ENCODE measurements at regions not wholly inside any gene's neighbourhood (a gene's known extent, or its start where the extent isn't known, plus 50 kb on each side); places are given as distances from the start of the nearest gene placed in this dataset.

GRCh38 chr5:110092955-110093785 lies 403.4 kb downstream of the MAN2A1 start:
- H3K27ac ChIP-seq = no peak overlapping the region
- no peaks in the 10 kb centered on the region for H3K79me2 ChIP-seq
- H3K36me3 ChIP-seq (replicated peaks; ENCODE audit: insufficient read depth, low read depth) = no peaks in the 10 kb centered on the region
- H3K4me1 ChIP-seq (ENCODE audit: insufficient read depth) = no peaks in the 10 kb centered on the region
- no peak overlapping the region for H3K4me2 ChIP-seq
- no peaks in the 10 kb centered on the region for H4K20me1 ChIP-seq (ENCODE audit: insufficient read depth, poor library complexity, severe bottlenecking)
- H3K4me3 ChIP-seq = no peak overlapping the region
- no peaks in the 10 kb centered on the region for H3K27me3 ChIP-seq
- H2AFZ ChIP-seq = no peak overlapping the region
- no peak for DNase-seq (ENCODE audit: low spot score)
- 71% methylated on average over 4 of the region's 4 CpGs for WGBS (ENCODE audit: low lambda C conversion rate, missing lambda C conversion rate)
- no peaks in the 10 kb centered on the region for H3K9me3 ChIP-seq (ENCODE audit: low read depth)
- TF ChIP-seq EZH2phosphoT487 (IDR thresholded peaks at IDR 0.05; ENCODE audit: low read depth, severe bottlenecking, unreplicated experiment) (no peak), CTCF (IDR thresholded peaks at IDR 0.05; ENCODE audit: poor library complexity) (no peak), EZH2 (IDR thresholded peaks at IDR 0.05; ENCODE audit: borderline replicate concordance) (no peak)
- no peaks in the 10 kb centered on the region for H3K9me2 ChIP-seq (replicated peaks; ENCODE audit: insufficient read depth)

DNA sequence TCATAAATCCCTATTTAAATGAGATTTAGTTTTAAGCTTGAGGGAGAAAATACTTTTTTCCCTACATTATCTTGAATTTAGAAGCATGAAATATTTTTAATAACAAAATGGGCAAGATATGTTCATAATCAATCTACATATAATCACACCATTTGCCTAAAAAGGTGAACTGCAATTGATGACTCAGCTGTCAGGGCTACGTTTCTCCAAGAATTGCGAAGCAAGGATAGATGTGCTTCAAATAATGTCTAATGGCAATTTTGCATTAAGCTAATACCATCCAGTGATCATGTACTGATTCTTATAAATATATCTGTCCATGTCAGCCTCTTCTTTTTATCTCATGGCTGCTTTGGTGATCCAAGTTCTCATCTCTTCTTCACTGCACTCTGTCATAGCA lies 404.4 kb downstream of the MAN2A1 start:
- Histone ChIP-seq H3K27me3 (no peaks in the 10 kb centered on the region), H2AFZ (no peak overlapping the region), H3K4me2 (no peak overlapping the region), H3K9me3 (ENCODE audit: low read depth) (no peaks in the 10 kb centered on the region), H3K4me3 (no peak overlapping the region), H4K20me1 (ENCODE audit: insufficient read depth, poor library complexity, severe bottlenecking) (no peaks in the 10 kb centered on the region), H3K9me2 (replicated peaks; ENCODE audit: insufficient read depth) (no peaks in the 10 kb centered on the region), H3K79me2 (no peaks in the 10 kb centered on the region), H3K27ac (no peak overlapping the region), H3K36me3 (replicated peaks; ENCODE audit: insufficient read depth, low read depth) (no peaks in the 10 kb centered on the region), H3K4me1 (ENCODE audit: insufficient read depth) (no peaks in the 10 kb centered on the region)
- TF ChIP-seq EZH2 (IDR thresholded peaks at IDR 0.05; ENCODE audit: borderline replicate concordance) (no peak), CTCF (IDR thresholded peaks at IDR 0.05; ENCODE audit: poor library complexity) (no peak), EZH2phosphoT487 (IDR thresholded peaks at IDR 0.05; ENCODE audit: low read depth, severe bottlenecking, unreplicated experiment) (no peak)
- DNase-seq (ENCODE audit: low spot score) = no peak
- 96% methylated on average over 2 of the region's 2 CpGs for WGBS (ENCODE audit: low lambda C conversion rate, missing lambda C conversion rate)

DNA sequence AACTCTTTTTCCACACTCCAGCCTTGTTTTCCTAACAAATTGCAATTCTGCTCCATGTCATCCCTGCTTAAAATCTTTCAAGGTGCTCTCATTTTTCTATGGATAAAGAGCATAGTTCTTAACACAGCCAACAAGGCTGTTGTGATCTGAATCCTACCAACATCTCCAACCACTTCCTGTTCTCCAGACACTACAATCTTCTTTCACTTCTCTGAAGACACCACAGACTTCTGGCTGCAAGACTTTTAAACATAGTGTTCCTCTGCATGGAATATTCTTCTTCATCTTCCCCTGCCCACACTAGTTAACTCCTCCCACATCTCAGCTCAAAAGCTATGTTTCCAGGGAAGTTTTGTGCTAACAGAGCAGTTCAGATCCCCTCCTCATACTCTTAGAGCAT lies 404.8 kb downstream of the MAN2A1 start:
- no peaks in the 10 kb centered on the region for H3K27me3 ChIP-seq
- DNase-seq (ENCODE audit: low spot score) = no peak
- H4K20me1 ChIP-seq (ENCODE audit: insufficient read depth, poor library complexity, severe bottlenecking) = no peaks in the 10 kb centered on the region
- no peak overlapping the region for H3K4me3 ChIP-seq
- no peak overlapping the region for H3K4me2 ChIP-seq
- no peak for TF ChIP-seq EZH2 (IDR thresholded peaks at IDR 0.05; ENCODE audit: borderline replicate concordance)
- TF ChIP-seq CTCF (IDR thresholded peaks at IDR 0.05; ENCODE audit: poor library complexity) = no peak
- TF ChIP-seq EZH2phosphoT487 (IDR thresholded peaks at IDR 0.05; ENCODE audit: low read depth, severe bottlenecking, unreplicated experiment) = no peak
- no peaks in the 10 kb centered on the region for H3K36me3 ChIP-seq (replicated peaks; ENCODE audit: insufficient read depth, low read depth)
- no peak overlapping the region for H3K27ac ChIP-seq
- no peaks in the 10 kb centered on the region for H3K4me1 ChIP-seq (ENCODE audit: insufficient read depth)
- no peaks in the 10 kb centered on the region for H3K9me3 ChIP-seq (ENCODE audit: low read depth)
- H2AFZ ChIP-seq = no peak overlapping the region
- H3K79me2 ChIP-seq = no peaks in the 10 kb centered on the region
- no peaks in the 10 kb centered on the region for H3K9me2 ChIP-seq (replicated peaks; ENCODE audit: insufficient read depth)

Data from hepatocyte (in vitro differentiated cells).